H9 (cell line): ENCODE measurements at regions not wholly inside any gene's neighbourhood (a gene's known extent, or its start where the extent isn't known, plus 50 kb on each side); places are given as distances from the start of the nearest gene placed in this dataset.

ENCODE experiments used
- DNase-seq: peaks from one replicate; pipeline ENCODE4 v3.0.0-alpha.2; 2017
- H2AFZ ChIP-seq: one replicate; pipeline ENCODE4 v1.6.1; 2013; ENCODE audit warnings: mild to moderate bottlenecking, low read length, control low read depth, moderate library complexity
- H2AK5ac ChIP-seq: 2 replicates; pipeline ENCODE4 v1.6.1; 2013; ENCODE audit warnings: low read length, control low read depth, mixed read lengths; ENCODE audit not compliant: insufficient read length
- H2BK120ac ChIP-seq: one replicate; pipeline ENCODE4 v1.6.1; 2013; ENCODE audit warnings: low read depth, mild to moderate bottlenecking, low read length, control low read depth, inconsistent platforms; ENCODE audit not compliant: poor library complexity, severe bottlenecking
- H2BK12ac ChIP-seq: 2 replicates; pipeline ENCODE4 v1.6.1; 2013; ENCODE audit warnings: low read length, control low read depth, mixed read lengths, low read depth; ENCODE audit not compliant: insufficient read length
- H2BK15ac ChIP-seq: 2 replicates; pipeline ENCODE4 v1.6.1; 2013; ENCODE audit warnings: low read depth, low read length, control low read depth
- H2BK20ac ChIP-seq: one replicate; pipeline ENCODE4 v1.6.1; 2013; ENCODE audit warnings: low read depth, mild to moderate bottlenecking, low read length, control low read depth, inconsistent platforms; ENCODE audit not compliant: poor library complexity, severe bottlenecking
- H2BK5ac ChIP-seq: 2 replicates; pipeline ENCODE4 v1.6.1; 2013; ENCODE audit warnings: low read length, control low read depth, mixed read lengths; ENCODE audit not compliant: insufficient read length
- H3K14ac ChIP-seq: 2 replicates; pipeline ENCODE4 v1.6.1; 2013; ENCODE audit warnings: low read length, control low read depth; ENCODE audit not compliant: insufficient read depth
- H3K18ac ChIP-seq: 2 replicates; pipeline ENCODE4 v1.6.1; 2013; ENCODE audit warnings: low read depth, mild to moderate bottlenecking, mixed read lengths, low read length, control low read depth; ENCODE audit not compliant: insufficient read length
- H3K23ac ChIP-seq: 2 replicates; pipeline ENCODE4 v1.6.1; 2013; ENCODE audit warnings: low read length, control low read depth, mixed read lengths, low read depth; ENCODE audit not compliant: insufficient read length
- H3K23me2 ChIP-seq: 2 replicates; pipeline ENCODE4 v1.6.1; 2013; ENCODE audit warnings: low read depth, mild to moderate bottlenecking, mixed read lengths, low read length, control low read depth; ENCODE audit not compliant: insufficient read length, poor library complexity, severe bottlenecking
- H3K27ac ChIP-seq: 2 replicates; pipeline ENCODE4 v1.5.1; 2013; ENCODE audit warnings: low read length, control low read depth, mixed read lengths, low read depth; ENCODE audit not compliant: insufficient read length
- H3K27me3 ChIP-seq: 2 replicates; pipeline ENCODE4 v1.6.1; 2013; ENCODE audit warnings: low read length, control low read depth, inconsistent platforms; ENCODE audit not compliant: insufficient read depth
- H3K4ac ChIP-seq: 2 replicates; pipeline ENCODE4 v1.6.1; 2013; ENCODE audit warnings: low read depth, mild to moderate bottlenecking, control low read depth, inconsistent platforms, low read length, moderate library complexity
- H3K4me1 ChIP-seq: 2 replicates; pipeline ENCODE4 v1.6.1; 2013; ENCODE audit warnings: low read length, control low read depth, inconsistent platforms; ENCODE audit not compliant: insufficient read depth
- H3K4me2 ChIP-seq: 2 replicates; pipeline ENCODE4 v1.6.1; 2013; ENCODE audit warnings: low read length, control low read depth, mixed read lengths; ENCODE audit not compliant: insufficient read length, insufficient read depth
- H3K56ac ChIP-seq: 2 replicates; pipeline ENCODE4 v1.6.1; 2013; ENCODE audit warnings: low read depth, mild to moderate bottlenecking, mixed read lengths, low read length, control low read depth; ENCODE audit not compliant: insufficient read length
- H3K79me1 ChIP-seq: 2 replicates; pipeline ENCODE4 v1.6.1; 2013; ENCODE audit warnings: low read depth, mild to moderate bottlenecking, moderate library complexity, low read length, control low read depth, inconsistent platforms; ENCODE audit not compliant: insufficient read depth, poor library complexity, severe bottlenecking
- H3K79me2 ChIP-seq: 2 replicates; pipeline ENCODE4 v1.6.1; 2013; ENCODE audit warnings: low read length, control low read depth, inconsistent platforms; ENCODE audit not compliant: insufficient read depth
- H3K9ac ChIP-seq: 2 replicates; pipeline ENCODE4 v1.6.1; 2013; ENCODE audit warnings: low read length, control low read depth, mixed read lengths; ENCODE audit not compliant: insufficient read length; ENCODE audit errors: extremely low read depth
- H3K9me3 ChIP-seq: one replicate; pipeline ENCODE4 v1.6.1; 2013; ENCODE audit warnings: low read depth, low read length, inconsistent platforms; ENCODE audit not compliant: control insufficient read depth
- H3T11ph ChIP-seq: one replicate; pipeline ENCODE4 v1.6.1; 2013; ENCODE audit warnings: mild to moderate bottlenecking, low read length, control low read depth, inconsistent platforms
- H4K20me1 ChIP-seq: one replicate; pipeline ENCODE4 v1.6.1; 2013; ENCODE audit not compliant: control insufficient read depth, insufficient read length, insufficient read depth
- H4K5ac ChIP-seq: 2 replicates; pipeline ENCODE4 v1.6.1; 2013; ENCODE audit warnings: low read depth, mild to moderate bottlenecking, mixed read lengths, low read length, control low read depth; ENCODE audit not compliant: insufficient read length
- H4K8ac ChIP-seq: replicated peaks from 2 replicates; pipeline ENCODE4 v1.6.1; 2013; ENCODE audit warnings: low read length, control low read depth, mixed read lengths, low read depth; ENCODE audit not compliant: insufficient read length
- H4K91ac ChIP-seq: 2 replicates; pipeline ENCODE4 v1.6.1; 2013; ENCODE audit warnings: low read depth, mild to moderate bottlenecking, moderate library complexity, mixed read lengths, low read length, control low read depth; ENCODE audit not compliant: insufficient read length
- H3K27ac Mint-ChIP-seq, 3 experiments: 2 replicates in 2 of 3; 3 replicates in 1 of 3; pipeline ENCODE4 v1.8.0; 2020 to 2021; ENCODE audit warnings: mixed read lengths in 3 of 3, mild to moderate bottlenecking in 1 of 3, moderate library complexity in 1 of 3
- H3K27me3 Mint-ChIP-seq: 2 replicates; pipeline ENCODE4 v1.8.0; 2021; ENCODE audit warnings: low read depth, mild to moderate bottlenecking, moderate library complexity, mixed read lengths
- H3K36me3 Mint-ChIP-seq, 3 experiments: 2 replicates in 2 of 3; 3 replicates in 1 of 3; pipeline ENCODE4 v1.8.0; 2020 to 2021; ENCODE audit warnings: low read depth in 3 of 3, mixed read lengths in 3 of 3; ENCODE audit not compliant: insufficient read depth in 1 of 3
- H3K4me1 Mint-ChIP-seq, 2 experiments: 2 replicates each; pipeline ENCODE4 v1.8.0; 2020; ENCODE audit warnings: mixed read lengths in 2 of 2
- H3K4me3 Mint-ChIP-seq, 2 experiments: 2 replicates in 1 of 2; 3 replicates in 1 of 2; pipeline ENCODE4 v1.8.0; 2020 to 2021; ENCODE audit warnings: mild to moderate bottlenecking in 2 of 2, mixed read lengths in 2 of 2, moderate library complexity in 1 of 2
- H3K9me3 Mint-ChIP-seq, 2 experiments: 2 replicates in 1 of 2; 3 replicates in 1 of 2; pipeline ENCODE4 v1.8.0; 2020; ENCODE audit warnings: mild to moderate bottlenecking in 2 of 2, mixed read lengths in 2 of 2, moderate library complexity in 1 of 2
- CTCF ChIP-seq: fragments of 200-600 bp; sonication (generic); conservative IDR thresholded peaks from 3 replicates; pipeline ENCODE4 v1.8.0; 2021; ENCODE audit warnings: antibody characterized with exemption, mild to moderate bottlenecking
- WGBS: extraction: QIAGEN DNeasy Blood & Tissue Kit; methylation state at CpG from one replicate; pipeline ENCODE4 v1.1.7; 2013; ENCODE audit warnings: missing lambda C conversion rate, low lambda C conversion rate, mixed read lengths; ENCODE audit not compliant: insufficient read length; ENCODE audit errors: extremely low coverage; 5-methylcytosine and 5-hydroxymethylcytosine counted together

GRCh38 chr1:72434070-72434469, 151.7 kb upstream of the NEGR1 start:
- H3K79me2 ChIP-seq: no peaks in the 10 kb centered on the region
- no peak overlapping the region for H3K23ac ChIP-seq
- H3K27me3 ChIP-seq: no peaks in the 10 kb centered on the region
- no peak overlapping the region for H3K4ac ChIP-seq
- no peak overlapping the region for H3T11ph ChIP-seq
- H2BK12ac ChIP-seq: no peak overlapping the region
- no peak overlapping the region for H3K27ac ChIP-seq
- no peak overlapping the region for H3K56ac ChIP-seq
- no peaks in the 10 kb centered on the region for H4K20me1 ChIP-seq
- no peak overlapping the region for H2AK5ac ChIP-seq
- Mint-ChIP-seq H3K36me3 (no peaks in the 10 kb centered on the region), H3K27me3 (no peaks in the 10 kb centered on the region), H3K9me3 (peaks cover 0 to under 1% of the 10 kb centered on the region in 2 experiments; a peak in 1 of 5 replicates), H3K4me3 (no peak overlapping the region), H3K27ac (no peak overlapping the region), H3K4me1 (no peaks in the 10 kb centered on the region)
- no peak overlapping the region for H4K5ac ChIP-seq
- no peak overlapping the region for H4K91ac ChIP-seq
- DNase-seq: no peak
- no peak overlapping the region for H3K14ac ChIP-seq
- H3K18ac ChIP-seq: no peak overlapping the region
- H4K8ac ChIP-seq: no peak overlapping the region
- H2BK15ac ChIP-seq: no peak overlapping the region
- no peaks in the 10 kb centered on the region for H3K4me1 ChIP-seq
- no peaks in the 10 kb centered on the region for H3K79me1 ChIP-seq
- WGBS: no CpG with 5 or more reads among the region's 2 CpGs
- H2BK120ac ChIP-seq: no peak overlapping the region
- H3K4me2 ChIP-seq: no peak overlapping the region
- H3K23me2 ChIP-seq: no peaks in the 10 kb centered on the region
- H2BK20ac ChIP-seq: no peak overlapping the region
- no peaks in the 10 kb centered on the region for H3K9me3 ChIP-seq
- no peak overlapping the region for H2BK5ac ChIP-seq
- no peak overlapping the region for H2AFZ ChIP-seq
- no peak overlapping the region for H3K9ac ChIP-seq
- no peak for TF ChIP-seq CTCF
